WERI-Rb-1 (cell line): ENCODE measurements at regions not wholly inside any gene's neighbourhood (a gene's known extent, or its start where the extent isn't known, plus 50 kb on each side); places are given as distances from the start of the nearest gene placed in this dataset.

Source experiments
- DNase-seq: peaks from one replicate; pipeline ENCODE4 v3.0.0-alpha.2; 2020
- H3K27ac ChIP-seq: fragments of 250-450 bp; sonication (Bioruptor Pico); 2 replicates; pipeline ENCODE4 v1.5.1; 2020; ENCODE audit warnings: mild to moderate bottlenecking, moderate library complexity
- H3K27me3 ChIP-seq: fragments of 250-450 bp; sonication (Bioruptor Pico); 2 replicates; pipeline ENCODE4 v1.5.1; 2021; ENCODE audit warnings: mild to moderate bottlenecking, low read depth, moderate library complexity; ENCODE audit not compliant: insufficient read depth, severe bottlenecking
- H3K36me3 ChIP-seq: fragments of 250-450 bp; sonication (Bioruptor Pico); 2 replicates; pipeline ENCODE4 v1.5.1; 2020; ENCODE audit warnings: mild to moderate bottlenecking, moderate library complexity
- H3K4me3 ChIP-seq: 2 replicates; pipeline ENCODE4 v1.5.1; 2011; ENCODE audit warnings: low read depth, mild to moderate bottlenecking, control low read depth, low read length
- H3K9me3 ChIP-seq: fragments of 250-450 bp; sonication (Bioruptor Pico); 2 replicates; pipeline ENCODE4 v1.5.1; 2021; ENCODE audit warnings: mild to moderate bottlenecking, moderate library complexity; ENCODE audit not compliant: severe bottlenecking
- CTCF ChIP-seq: IDR thresholded peaks from 2 replicates; pipeline ENCODE4 v1.5.1; 2011; ENCODE audit warnings: low read depth, mild to moderate bottlenecking, control low read depth, inconsistent platforms, low read length

GRCh38 chr5:167812871-167813270, 478.6 kb upstream of the WWC1 start:
- Histone ChIP-seq H3K9me3 (no peaks in the 10 kb centered on the region), H3K36me3 (no peaks in the 10 kb centered on the region), H3K27me3 (no peaks in the 10 kb centered on the region), H3K4me3 (no peak overlapping the region), H3K27ac (no peak overlapping the region)
- no peak for TF ChIP-seq CTCF
- DNase-seq, result no peak

- no peaks in the 10 kb centered on the region for H3K36me3 ChIP-seq
- H3K27me3 ChIP-seq, result no peaks in the 10 kb centered on the region
- TF ChIP-seq CTCF, result no peak
- no peak overlapping the region for H3K4me3 ChIP-seq
- no peak overlapping the region for H3K27ac ChIP-seq
- no peaks in the 10 kb centered on the region for H3K9me3 ChIP-seq
- no peak for DNase-seq
Observed at GRCh38 chr5:167813389-167813788, 478.1 kb upstream of the WWC1 start.

- Histone ChIP-seq H3K27me3 (no peaks in the 10 kb centered on the region), H3K36me3 (no peaks in the 10 kb centered on the region), H3K9me3 (no peaks in the 10 kb centered on the region), H3K27ac (no peak overlapping the region), H3K4me3 (no peak overlapping the region)
- DNase-seq, result no peak
- TF ChIP-seq CTCF, result no peak
Observed at GRCh38 chr5:167814040-167814439, 477.4 kb upstream of the WWC1 start.

GRCh38 chr5:167814828-167815227, 476.6 kb upstream of the WWC1 start:
- no peaks in the 10 kb centered on the region for H3K36me3 ChIP-seq
- H3K27me3 ChIP-seq, result no peaks in the 10 kb centered on the region
- H3K9me3 ChIP-seq, result no peaks in the 10 kb centered on the region
- DNase-seq, result no peak
- H3K4me3 ChIP-seq, result no peak overlapping the region
- no peak for TF ChIP-seq CTCF
- no peak overlapping the region for H3K27ac ChIP-seq

GRCh38 chr5:167816354-167816753, 475.1 kb upstream of the WWC1 start:
- Histone ChIP-seq H3K36me3 (no peaks in the 10 kb centered on the region), H3K4me3 (no peak overlapping the region), H3K27ac (no peak overlapping the region), H3K9me3 (no peaks in the 10 kb centered on the region), H3K27me3 (no peaks in the 10 kb centered on the region)
- no peak for TF ChIP-seq CTCF
- DNase-seq, result no peak

GRCh38 chr5:167816864-167817263, 474.6 kb upstream of the WWC1 start:
- H3K9me3 ChIP-seq, result no peaks in the 10 kb centered on the region
- no peak for TF ChIP-seq CTCF
- DNase-seq, result no peak
- no peaks in the 10 kb centered on the region for H3K27me3 ChIP-seq
- H3K4me3 ChIP-seq, result no peak overlapping the region
- H3K27ac ChIP-seq, result no peak overlapping the region
- no peaks in the 10 kb centered on the region for H3K36me3 ChIP-seq
